ENCODE measurements at regions not wholly inside any gene's neighbourhood (a gene's known extent, or its start where the extent isn't known, plus 50 kb on each side); places are given as distances from the start of the nearest gene placed in this dataset.

GRCh38 chr5:73280821-73281746 is 108.1 kb downstream of the TMEM174 start:
- no peaks in the 10 kb centered on the region for H3K9me3 Mint-ChIP-seq (ENCODE audit: low read depth)
- CTCF ChIA-PET = no interaction called here
- ATAC-seq (no peak), DNase-seq (no peak)
- H3K36me3 Mint-ChIP-seq = no peaks in the 10 kb centered on the region
- no peaks in the 10 kb centered on the region for H3K4me1 Mint-ChIP-seq
- no peak overlapping the region for H3K4me3 Mint-ChIP-seq
- H3K27ac Mint-ChIP-seq = no peak overlapping the region
- H3K27me3 Mint-ChIP-seq = peaks cover 45% of the 10 kb centered on the region

- CTCF ChIA-PET = no interaction called here
Measured at GRCh38 chr5:73280386-73280785, 107.4 kb downstream of the TMEM174 start.

GRCh38 chr5:73279805-73280204 is 106.8 kb downstream of the TMEM174 start:
- CTCF ChIA-PET = no interaction called here
- Mint-ChIP-seq H3K27me3 (peaks cover 41% of the 10 kb centered on the region), H3K4me3 (no peak overlapping the region), H3K27ac (no peak overlapping the region), H3K36me3 (no peaks in the 10 kb centered on the region), H3K9me3 (ENCODE audit: low read depth) (no peaks in the 10 kb centered on the region), H3K4me1 (no peaks in the 10 kb centered on the region)
- DNase-seq (no peak), ATAC-seq (no peak)

More at GRCh38 chr5:73280386-73280785, 107.4 kb downstream of the TMEM174 start:
- no peaks in the 10 kb centered on the region for H3K36me3 Mint-ChIP-seq
- no peaks in the 10 kb centered on the region for H3K4me1 Mint-ChIP-seq
- H3K4me3 Mint-ChIP-seq = no peak overlapping the region
- no peak for DNase-seq
- no peak for ATAC-seq
- H3K9me3 Mint-ChIP-seq (ENCODE audit: low read depth) = no peaks in the 10 kb centered on the region
- H3K27ac Mint-ChIP-seq = no peak overlapping the region
- peaks cover 46% of the 10 kb centered on the region for H3K27me3 Mint-ChIP-seq

GRCh38 chr5:73278693-73279092 is 105.7 kb downstream of the TMEM174 start:
- no peak for ATAC-seq
- H3K4me3 Mint-ChIP-seq = no peak overlapping the region
- H3K36me3 Mint-ChIP-seq = no peaks in the 10 kb centered on the region
- H3K27ac Mint-ChIP-seq = no peak overlapping the region
- peaks cover 38% of the 10 kb centered on the region for H3K27me3 Mint-ChIP-seq
- CTCF ChIA-PET = no interaction called here
- no peaks in the 10 kb centered on the region for H3K4me1 Mint-ChIP-seq
- no peaks in the 10 kb centered on the region for H3K9me3 Mint-ChIP-seq (ENCODE audit: low read depth)
- DNase-seq = no peak

- no peaks in the 10 kb centered on the region for H3K9me3 Mint-ChIP-seq (ENCODE audit: low read depth)
- no peak overlapping the region for H3K4me3 Mint-ChIP-seq
- CTCF ChIA-PET = no interaction called here
- H3K27me3 Mint-ChIP-seq = peaks cover 30% of the 10 kb centered on the region
- no peak for DNase-seq
- no peaks in the 10 kb centered on the region for H3K4me1 Mint-ChIP-seq
- H3K36me3 Mint-ChIP-seq = no peaks in the 10 kb centered on the region
- no peak for ATAC-seq
- H3K27ac Mint-ChIP-seq = no peak overlapping the region
Measured at GRCh38 chr5:73274881-73275663, 102.1 kb downstream of the TMEM174 start.

- H3K27ac Mint-ChIP-seq = no peak overlapping the region
- peaks cover 27% of the 10 kb centered on the region for H3K27me3 Mint-ChIP-seq
- no peak for ATAC-seq
- H3K4me3 Mint-ChIP-seq = no peak overlapping the region
- CTCF ChIA-PET = no interaction called here
- H3K4me1 Mint-ChIP-seq = no peaks in the 10 kb centered on the region
- no peaks in the 10 kb centered on the region for H3K36me3 Mint-ChIP-seq
- no peaks in the 10 kb centered on the region for H3K9me3 Mint-ChIP-seq (ENCODE audit: low read depth)
- no peak for DNase-seq
Measured at GRCh38 chr5:73274121-73274520, 101.1 kb downstream of the TMEM174 start.

- no peak overlapping the region for H3K4me3 Mint-ChIP-seq
- no peaks in the 10 kb centered on the region for H3K36me3 Mint-ChIP-seq
- ATAC-seq (no peak), DNase-seq (no peak)
- no peak overlapping the region for H3K27ac Mint-ChIP-seq
- H3K4me1 Mint-ChIP-seq = no peaks in the 10 kb centered on the region
- no peaks in the 10 kb centered on the region for H3K9me3 Mint-ChIP-seq (ENCODE audit: low read depth)
- CTCF ChIA-PET = no interaction called here
- peaks cover 24% of the 10 kb centered on the region for H3K27me3 Mint-ChIP-seq
Measured at GRCh38 chr5:73273379-73274050, 100.5 kb downstream of the TMEM174 start.

GRCh38 chr5:73272351-73272750 is 99.4 kb downstream of the TMEM174 start:
- no peak for ATAC-seq
- Mint-ChIP-seq H3K27ac (no peak overlapping the region), H3K36me3 (no peaks in the 10 kb centered on the region), H3K4me3 (no peak overlapping the region), H3K4me1 (no peaks in the 10 kb centered on the region), H3K27me3 (peaks cover 24% of the 10 kb centered on the region), H3K9me3 (ENCODE audit: low read depth) (no peaks in the 10 kb centered on the region)
- DNase-seq = no peak
- CTCF ChIA-PET = no interaction called here

GRCh38 chr5:73268826-73269225 is 95.8 kb downstream of the TMEM174 start:
- Mint-ChIP-seq H3K4me3 (no peak overlapping the region), H3K27me3 (peaks cover 29% of the 10 kb centered on the region), H3K36me3 (no peaks in the 10 kb centered on the region), H3K4me1 (no peaks in the 10 kb centered on the region), H3K9me3 (ENCODE audit: low read depth) (no peaks in the 10 kb centered on the region), H3K27ac (no peak overlapping the region)
- CTCF ChIA-PET = no interaction called here
- ATAC-seq = no peak
- no peak for DNase-seq

GRCh38 chr5:73267766-73268435 is 94.9 kb downstream of the TMEM174 start:
- no peak overlapping the region for H3K27ac Mint-ChIP-seq
- CTCF ChIA-PET = no interaction called here
- no peak for DNase-seq
- no peak overlapping the region for H3K4me3 Mint-ChIP-seq
- H3K36me3 Mint-ChIP-seq = no peaks in the 10 kb centered on the region
- no peak for ATAC-seq
- no peaks in the 10 kb centered on the region for H3K9me3 Mint-ChIP-seq (ENCODE audit: low read depth)
- H3K4me1 Mint-ChIP-seq = no peaks in the 10 kb centered on the region
- H3K27me3 Mint-ChIP-seq = peaks cover 21% of the 10 kb centered on the region

GRCh38 chr5:73266925-73267765 is 94.2 kb downstream of the TMEM174 start:
- no peaks in the 10 kb centered on the region for H3K9me3 Mint-ChIP-seq (ENCODE audit: low read depth)

GRCh38 chr5:73266176-73266738 is 93.3 kb downstream of the TMEM174 start:
- no peak for DNase-seq
- no peak overlapping the region for H3K27ac Mint-ChIP-seq
- H3K27me3 Mint-ChIP-seq = peaks cover 20% of the 10 kb centered on the region
- no peak overlapping the region for H3K4me3 Mint-ChIP-seq
- CTCF ChIA-PET = no interaction called here
- H3K36me3 Mint-ChIP-seq = no peaks in the 10 kb centered on the region
- H3K9me3 Mint-ChIP-seq (ENCODE audit: low read depth) = no peaks in the 10 kb centered on the region
- no peaks in the 10 kb centered on the region for H3K4me1 Mint-ChIP-seq
- ATAC-seq = no peak

More at GRCh38 chr5:73266925-73267765, 94.2 kb downstream of the TMEM174 start:
- ATAC-seq (no peak), DNase-seq (no peak)
- no peak overlapping the region for H3K4me3 Mint-ChIP-seq
- H3K27ac Mint-ChIP-seq = no peak overlapping the region
- no peaks in the 10 kb centered on the region for H3K36me3 Mint-ChIP-seq
- peaks cover 16% of the 10 kb centered on the region for H3K27me3 Mint-ChIP-seq
- no peaks in the 10 kb centered on the region for H3K4me1 Mint-ChIP-seq
- CTCF ChIA-PET = no interaction called here

All from activated CD8-positive, alpha-beta memory T cell treated with anti-CD3 and anti-CD28 coated beads, Interleukin-2, amount 10 ng/mL, durations not matched to agents 7 days and 5 days (primary cell).